MM.1S (cell line): ENCODE measurements at regions not wholly inside any gene's neighbourhood (a gene's known extent, or its start where the extent isn't known, plus 50 kb on each side); places are given as distances from the start of the nearest gene placed in this dataset.

Experiments
- DNase-seq: peaks from one replicate; pipeline ENCODE4 v3.0.0-alpha.2; 2015
- H2AFZ ChIP-seq: fragments of 300-600 bp; sonication (generic); 2 replicates; pipeline ENCODE4 v1.6.0; 2016; ENCODE audit warnings: antibody characterized with exemption, low read length
- H3F3A ChIP-seq: fragments of 300-600 bp; sonication (generic); 2 replicates; pipeline ENCODE4 v1.6.1; 2016; ENCODE audit warnings: mild to moderate bottlenecking, antibody characterized with exemption, low read length, moderate library complexity, mixed read lengths; ENCODE audit not compliant: insufficient read depth
- H3K27ac ChIP-seq: fragments of 300-600 bp; sonication (generic); 2 replicates; pipeline ENCODE4 v1.5.1; 2016; ENCODE audit warnings: mild to moderate bottlenecking, low read length
- H3K27me3 ChIP-seq: fragments of 300-600 bp; sonication (generic); replicated peaks from 2 replicates; pipeline ENCODE4 v1.6.0; 2016; ENCODE audit warnings: low read length; ENCODE audit not compliant: insufficient read depth
- H3K36me3 ChIP-seq: fragments of 300-600 bp; sonication (generic); replicated peaks from 2 replicates; pipeline ENCODE4 v1.6.1; 2016; ENCODE audit warnings: mild to moderate bottlenecking, low read length, mixed read lengths; ENCODE audit not compliant: insufficient read depth
- H3K4me1 ChIP-seq: fragments of 300-600 bp; sonication (generic); 2 replicates; pipeline ENCODE4 v1.6.1; 2016; ENCODE audit warnings: low read length, mixed read lengths
- H3K4me2 ChIP-seq: fragments of 300-600 bp; sonication (generic); 2 replicates; pipeline ENCODE4 v1.6.0; 2016; ENCODE audit warnings: low read depth, low read length
- H3K4me3 ChIP-seq: fragments of 300-600 bp; sonication (generic); 2 replicates; pipeline ENCODE4 v1.5.1; 2016; ENCODE audit warnings: low read length, mixed read lengths
- H3K79me2 ChIP-seq: fragments of 300-600 bp; sonication (generic); 2 replicates; pipeline ENCODE4 v1.6.1; 2016; ENCODE audit warnings: mixed run types, low read length, mixed read lengths
- H3K9ac ChIP-seq: fragments of 300-600 bp; sonication (generic); 2 replicates; pipeline ENCODE4 v1.6.1; 2016; ENCODE audit warnings: low read length, mixed read lengths
- H3K9me2 ChIP-seq: fragments of 300-600 bp; sonication (generic); replicated peaks from 2 replicates; pipeline ENCODE4 v1.6.1; 2016; ENCODE audit warnings: mild to moderate bottlenecking, low read length, mixed read lengths; ENCODE audit not compliant: insufficient read depth
- H3K9me3 ChIP-seq: fragments of 300-600 bp; sonication (generic); replicated peaks from 2 replicates; pipeline ENCODE4 v1.6.1; 2016; ENCODE audit warnings: mild to moderate bottlenecking, low read length, mixed read lengths; ENCODE audit not compliant: insufficient read depth
- H4K20me1 ChIP-seq: fragments of 300-600 bp; sonication (generic); 2 replicates; pipeline ENCODE4 v1.6.1; 2016; ENCODE audit warnings: mild to moderate bottlenecking, low read length, moderate library complexity, mixed read lengths; ENCODE audit not compliant: insufficient read depth
- EZH2 ChIP-seq: fragments of 300-600 bp; sonication (generic); optimal IDR thresholded peaks from 2 replicates; pipeline ENCODE3; 2017; ENCODE audit warnings: low read depth, mild to moderate bottlenecking, antibody characterized with exemption, low read length, mixed read lengths
- EZH2phosphoT487 ChIP-seq: fragments of 300-600 bp; sonication (generic); IDR thresholded peaks from 2 replicates; pipeline ENCODE4 v1.6.1; 2018; ENCODE audit warnings: antibody characterized with exemption, low read length
- TF ChIP-seq, protein P1 (sequence below): fragments of 300-600 bp; sonication (generic); IDR thresholded peaks from 2 replicates; pipeline ENCODE4 v1.5.1; 2016; ENCODE audit warnings: antibody characterized with exemption, low read length, mixed read lengths

DNA sequence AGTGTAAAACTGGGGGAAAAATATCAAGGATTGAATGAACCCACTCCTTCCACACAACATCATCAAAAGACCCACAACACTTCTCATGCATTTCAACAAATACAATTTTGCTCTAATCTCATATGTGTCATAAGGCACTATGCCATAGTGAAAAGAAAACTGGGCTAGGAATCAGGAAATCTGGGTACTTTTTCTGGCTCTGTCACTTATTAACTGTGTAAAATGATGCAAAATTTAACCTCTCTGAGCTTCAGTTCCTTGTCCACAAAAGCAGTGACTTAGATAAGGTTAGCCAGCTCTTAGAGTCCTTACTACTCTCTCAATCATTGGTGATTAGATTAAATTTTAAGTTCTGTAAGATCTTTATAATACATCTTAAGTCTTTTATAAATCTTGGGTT lies 250.5 kb upstream of the SOX5 start:
- Histone ChIP-seq H3K9me3 (no peaks in the 10 kb centered on the region), H3K36me3 (no peaks in the 10 kb centered on the region), H3K4me2 (no peak overlapping the region), H3F3A (no peaks in the 10 kb centered on the region), H3K4me1 (no peaks in the 10 kb centered on the region), H3K79me2 (no peaks in the 10 kb centered on the region), H2AFZ (no peak overlapping the region), H3K9ac (no peak overlapping the region), H4K20me1 (no peaks in the 10 kb centered on the region), H3K27ac (no peak overlapping the region), H3K9me2 (no peaks in the 10 kb centered on the region), H3K27me3 (no peaks in the 10 kb centered on the region), H3K4me3 (no peak overlapping the region)
- DNase-seq, result no peak
- TF ChIP-seq EZH2, result no peak
- TF ChIP-seq, protein P1, sequence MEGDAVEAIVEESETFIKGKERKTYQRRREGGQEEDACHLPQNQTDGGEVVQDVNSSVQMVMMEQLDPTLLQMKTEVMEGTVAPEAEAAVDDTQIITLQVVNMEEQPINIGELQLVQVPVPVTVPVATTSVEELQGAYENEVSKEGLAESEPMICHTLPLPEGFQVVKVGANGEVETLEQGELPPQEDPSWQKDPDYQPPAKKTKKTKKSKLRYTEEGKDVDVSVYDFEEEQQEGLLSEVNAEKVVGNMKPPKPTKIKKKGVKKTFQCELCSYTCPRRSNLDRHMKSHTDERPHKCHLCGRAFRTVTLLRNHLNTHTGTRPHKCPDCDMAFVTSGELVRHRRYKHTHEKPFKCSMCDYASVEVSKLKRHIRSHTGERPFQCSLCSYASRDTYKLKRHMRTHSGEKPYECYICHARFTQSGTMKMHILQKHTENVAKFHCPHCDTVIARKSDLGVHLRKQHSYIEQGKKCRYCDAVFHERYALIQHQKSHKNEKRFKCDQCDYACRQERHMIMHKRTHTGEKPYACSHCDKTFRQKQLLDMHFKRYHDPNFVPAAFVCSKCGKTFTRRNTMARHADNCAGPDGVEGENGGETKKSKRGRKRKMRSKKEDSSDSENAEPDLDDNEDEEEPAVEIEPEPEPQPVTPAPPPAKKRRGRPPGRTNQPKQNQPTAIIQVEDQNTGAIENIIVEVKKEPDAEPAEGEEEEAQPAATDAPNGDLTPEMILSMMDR, result no peak
- no peak for TF ChIP-seq EZH2phosphoT487

DNA sequence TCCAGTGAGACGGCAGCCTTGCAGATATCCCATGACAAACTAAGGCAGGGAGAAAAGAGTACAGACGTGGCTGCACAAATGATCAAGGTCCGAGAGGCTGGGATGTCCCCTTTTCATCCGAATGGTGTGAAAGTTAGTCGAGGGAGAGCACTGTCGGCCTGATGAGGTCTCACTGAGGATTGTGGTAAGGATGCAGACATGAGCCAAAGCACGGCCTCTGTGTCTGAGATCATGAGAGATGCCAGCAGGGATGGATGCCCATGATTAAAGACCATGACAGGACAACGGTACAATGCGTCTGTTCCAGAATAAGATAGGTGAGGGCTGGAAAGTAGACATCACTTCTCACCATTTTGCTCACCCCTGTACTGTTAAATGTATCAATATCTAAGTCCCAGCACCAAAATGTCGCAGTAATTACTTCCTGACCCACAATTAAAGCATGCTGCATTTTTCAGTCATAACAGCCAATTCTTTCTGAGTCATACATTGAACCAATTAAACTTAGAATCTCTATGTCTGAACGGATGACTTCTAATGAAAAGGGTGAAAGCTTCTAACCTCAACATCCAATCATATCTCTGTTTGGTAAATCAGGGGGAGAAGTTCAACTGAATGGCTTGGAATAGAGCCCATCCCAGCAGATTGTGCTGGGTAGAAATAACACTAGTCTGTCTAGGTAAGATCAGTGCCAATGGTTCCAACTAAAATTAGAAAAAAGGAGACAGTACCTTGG lies 249.6 kb upstream of the SOX5 start:
- Histone ChIP-seq H3K4me2 (no peak overlapping the region), H3K27ac (no peak overlapping the region), H3F3A (no peaks in the 10 kb centered on the region), H4K20me1 (no peaks in the 10 kb centered on the region), H3K9me2 (no peaks in the 10 kb centered on the region), H2AFZ (no peak overlapping the region), H3K79me2 (no peaks in the 10 kb centered on the region), H3K9me3 (no peaks in the 10 kb centered on the region), H3K36me3 (no peaks in the 10 kb centered on the region), H3K4me1 (no peaks in the 10 kb centered on the region), H3K4me3 (no peak overlapping the region), H3K27me3 (no peaks in the 10 kb centered on the region), H3K9ac (no peak overlapping the region)
- no peak for DNase-seq
- TF ChIP-seq EZH2 (no peak), EZH2phosphoT487 (no peak)
- TF ChIP-seq, protein P1, result no peak

DNA sequence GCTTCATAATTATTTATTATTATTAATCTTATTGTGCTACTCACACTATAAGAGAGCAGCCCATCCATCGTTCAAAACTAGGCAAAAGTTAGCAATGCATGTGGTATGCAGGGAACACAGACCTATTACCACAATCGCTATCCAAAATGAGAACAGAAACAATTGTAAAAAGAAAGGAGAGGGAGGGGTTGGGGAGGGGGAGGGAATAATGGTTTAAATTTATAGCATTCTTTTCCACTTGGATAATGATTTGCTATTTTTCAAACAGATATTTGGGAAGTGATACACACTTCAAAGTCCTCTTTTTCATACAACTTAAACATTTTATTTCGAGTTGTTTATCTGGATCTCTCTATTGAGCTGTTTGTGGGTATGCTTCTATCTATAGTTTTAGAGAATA lies 248.6 kb upstream of the SOX5 start:
- Histone ChIP-seq H4K20me1 (no peaks in the 10 kb centered on the region), H3K9ac (no peak overlapping the region), H3K79me2 (no peaks in the 10 kb centered on the region), H3F3A (no peaks in the 10 kb centered on the region), H3K4me2 (no peak overlapping the region), H3K9me2 (no peaks in the 10 kb centered on the region), H3K27ac (no peak overlapping the region), H3K27me3 (no peaks in the 10 kb centered on the region), H3K9me3 (no peaks in the 10 kb centered on the region), H3K36me3 (no peaks in the 10 kb centered on the region), H2AFZ (no peak overlapping the region), H3K4me3 (no peak overlapping the region), H3K4me1 (no peaks in the 10 kb centered on the region)
- no peak for DNase-seq
- TF ChIP-seq EZH2 (no peak), EZH2phosphoT487 (no peak)
- TF ChIP-seq, protein P1, result no peak
